Neuronal stem cell (in vitro differentiated cells): ENCODE measurements at regions not wholly inside any gene's neighbourhood (a gene's known extent, or its start where the extent isn't known, plus 50 kb on each side); places are given as distances from the start of the nearest gene placed in this dataset.

Experiments
- DNase-seq: peaks from one replicate; pipeline ENCODE4 v3.0.0-alpha.2; 2013; ENCODE audit warnings: low spot score
- H2AFZ ChIP-seq: one replicate; pipeline ENCODE4 v1.6.1; 2013; ENCODE audit warnings: mild to moderate bottlenecking, low read length, inconsistent platforms
- H2AK5ac ChIP-seq: 2 replicates; pipeline ENCODE4 v1.6.1; 2013; ENCODE audit warnings: low read depth, mild to moderate bottlenecking, inconsistent platforms, low read length, moderate library complexity, mixed read lengths
- H2BK120ac ChIP-seq: 2 replicates; pipeline ENCODE4 v1.6.1; 2013; ENCODE audit warnings: low read depth, mild to moderate bottlenecking, inconsistent platforms, low read length, moderate library complexity, mixed read lengths
- H2BK12ac ChIP-seq: one replicate; pipeline ENCODE4 v1.6.1; 2013; ENCODE audit warnings: low read length, inconsistent platforms
- H2BK15ac ChIP-seq: 2 replicates; pipeline ENCODE4 v1.6.1; 2013; ENCODE audit warnings: mild to moderate bottlenecking, low read length, inconsistent platforms, mixed read lengths
- H2BK5ac ChIP-seq: one replicate; pipeline ENCODE4 v1.6.1; 2013; ENCODE audit warnings: inconsistent platforms, mild to moderate bottlenecking, low read length, moderate library complexity
- H3K14ac ChIP-seq: one replicate; pipeline ENCODE4 v1.6.1; 2013; ENCODE audit warnings: low read length, inconsistent platforms
- H3K18ac ChIP-seq: 2 replicates; pipeline ENCODE4 v1.6.1; 2013; ENCODE audit warnings: low read length, inconsistent platforms
- H3K23ac ChIP-seq: 2 replicates; pipeline ENCODE4 v1.6.1; 2013; ENCODE audit warnings: low read depth, mild to moderate bottlenecking, mixed read lengths, low read length, inconsistent platforms; ENCODE audit not compliant: poor library complexity
- H3K27ac ChIP-seq: replicated peaks from 3 replicates; pipeline ENCODE4 v1.5.1; 2013; ENCODE audit warnings: low read length, inconsistent platforms
- H3K27me3 ChIP-seq, 3 experiments: 2 replicates each; pipeline ENCODE4 v1.6.1; 2013; ENCODE audit warnings: low read length in 3 of 3, mild to moderate bottlenecking in 2 of 3, inconsistent platforms in 1 of 3, low read depth in 1 of 3, mixed read lengths in 1 of 3, moderate library complexity in 1 of 3; ENCODE audit not compliant: control insufficient read depth in 3 of 3, insufficient read depth in 3 of 3
- H3K36me3 ChIP-seq, 2 donors: replicated peaks in 1 of 2; 2 replicates each; pipeline ENCODE4 v1.6.1; 2013; ENCODE audit warnings: low read length in 2 of 2; ENCODE audit not compliant: control insufficient read depth in 2 of 2, insufficient read depth in 2 of 2
- H3K4ac ChIP-seq: 2 replicates; pipeline ENCODE4 v1.6.1; 2013; ENCODE audit warnings: inconsistent platforms, mild to moderate bottlenecking, low read length, moderate library complexity
- H3K4me1 ChIP-seq, 2 donors: 1 replicate in 1 of 2; 2 replicates in 1 of 2; pipeline ENCODE4 v1.6.1; 2013; ENCODE audit warnings: low read length in 2 of 2, low read depth in 1 of 2; ENCODE audit not compliant: control insufficient read depth in 2 of 2, insufficient read depth in 1 of 2
- H3K4me2 ChIP-seq: one replicate; pipeline ENCODE4 v1.6.1; 2013; ENCODE audit warnings: mild to moderate bottlenecking, low read length, inconsistent platforms; ENCODE audit not compliant: insufficient read depth, poor library complexity, severe bottlenecking
- H3K4me3 ChIP-seq, 2 donors: 2 replicates each; pipeline ENCODE4 v1.5.1; 2013; ENCODE audit warnings: low read length in 2 of 2, mild to moderate bottlenecking in 2 of 2, inconsistent platforms in 1 of 2, moderate library complexity in 1 of 2
- H3K79me1 ChIP-seq: one replicate; pipeline ENCODE4 v1.6.1; 2013; ENCODE audit warnings: low read depth, mild to moderate bottlenecking, inconsistent platforms, low read length, moderate library complexity
- H3K9ac ChIP-seq: one replicate; pipeline ENCODE4 v1.6.1; 2013; ENCODE audit warnings: mild to moderate bottlenecking, low read depth, low read length, inconsistent platforms; ENCODE audit not compliant: poor library complexity
- H3K9me3 ChIP-seq, 2 donors: replicated peaks in 1 of 2; 2 replicates each; pipeline versions ENCODE3 to v1.6.1; 2013; ENCODE audit warnings: low read length in 2 of 2, mild to moderate bottlenecking in 2 of 2, inconsistent platforms in 1 of 2, low read depth in 1 of 2, mixed read lengths in 1 of 2, moderate library complexity in 1 of 2; ENCODE audit not compliant: control insufficient read depth in 2 of 2, insufficient read depth in 1 of 2
- H4K8ac ChIP-seq: one replicate; pipeline ENCODE4 v1.6.1; 2013; ENCODE audit warnings: low read depth, mild to moderate bottlenecking, inconsistent platforms, low read length, moderate library complexity
- H4K91ac ChIP-seq: one replicate; pipeline ENCODE4 v1.6.1; 2013; ENCODE audit warnings: low read length, low read depth, mild to moderate bottlenecking, inconsistent platforms; ENCODE audit not compliant: poor library complexity
- WGBS, 2 donors: extraction: QIAGEN DNeasy Blood & Tissue Kit; methylation state at CpG; one replicate each; pipeline ENCODE4 v1.1.7; 2013; ENCODE audit warnings: missing lambda C conversion rate in 2 of 2, mixed read lengths in 1 of 2; ENCODE audit not compliant: insufficient read length in 2 of 2, insufficient replicate concordance in 1 of 2; ENCODE audit errors: extremely low coverage in 2 of 2; 5-methylcytosine and 5-hydroxymethylcytosine counted together

- Histone ChIP-seq H2BK120ac (no peak overlapping the region), H3K4ac (no peak overlapping the region), H2AK5ac (no peak overlapping the region), H3K79me1 (no peaks in the 10 kb centered on the region), H4K8ac (no peak overlapping the region), H3K36me3 (no peaks in the 10 kb centered on the region), H3K18ac (no peak overlapping the region), H3K9me3 (no peaks in the 10 kb centered on the region), H3K4me2 (no peak overlapping the region), H3K27me3 (no peaks in the 10 kb centered on the region), H4K91ac (no peak overlapping the region), H3K4me1 (peaks cover 3 to 6% of the 10 kb centered on the region in 2 donors), H2AFZ (no peak overlapping the region), H3K27ac (no peak overlapping the region), H3K9ac (no peak overlapping the region), H3K4me3 (no peak overlapping the region), H2BK12ac (no peak overlapping the region), H2BK5ac (no peak overlapping the region), H3K23ac (no peak overlapping the region), H2BK15ac (no peak overlapping the region), H3K14ac (no peak overlapping the region)
- no CpG with 5 or more reads among the region's 1 CpG for WGBS, 2 donors
- DNase-seq, result no peak
Measured at GRCh38 chr1:57621776-57622175, 197.9 kb upstream of the DAB1 start.

GRCh38 chr1:57620605-57621004, 196.7 kb upstream of the DAB1 start:
- Histone ChIP-seq H3K23ac (no peak overlapping the region), H4K91ac (no peak overlapping the region), H3K18ac (no peak overlapping the region), H3K36me3 (no peaks in the 10 kb centered on the region), H2AK5ac (no peak overlapping the region), H2BK12ac (no peak overlapping the region), H3K14ac (no peak overlapping the region), H3K9me3 (no peaks in the 10 kb centered on the region), H3K4me2 (no peak overlapping the region), H3K27ac (no peak overlapping the region), H2BK5ac (no peak overlapping the region), H2BK15ac (no peak overlapping the region), H2AFZ (no peak overlapping the region), H3K27me3 (no peaks in the 10 kb centered on the region), H3K4me3 (no peak overlapping the region), H2BK120ac (no peak overlapping the region), H3K4me1 (peaks cover 3 to 6% of the 10 kb centered on the region in 2 donors), H3K4ac (no peak overlapping the region), H3K9ac (peak overlapping the region; percentile 15), H3K79me1 (no peaks in the 10 kb centered on the region), H4K8ac (no peak overlapping the region)
- no CpG with 5 or more reads among the region's 4 CpGs for WGBS, 2 donors
- DNase-seq, result no peak

GRCh38 chr1:57616921-57617320, 193.1 kb upstream of the DAB1 start:
- H3K9me3 ChIP-seq, result no peaks in the 10 kb centered on the region
- no peak overlapping the region for H4K8ac ChIP-seq
- no peak overlapping the region for H3K18ac ChIP-seq

GRCh38 chr1:57615956-57616355, 192.1 kb upstream of the DAB1 start:
- Histone ChIP-seq H2AFZ (no peak overlapping the region), H2BK120ac (no peak overlapping the region), H3K27me3 (no peaks in the 10 kb centered on the region), H4K8ac (no peak overlapping the region), H3K9ac (no peak overlapping the region), H2BK15ac (no peak overlapping the region), H3K4me1 (no peaks in the 10 kb centered on the region), H3K27ac (no peak overlapping the region), H3K4me2 (no peak overlapping the region), H2BK12ac (no peak overlapping the region), H3K79me1 (no peaks in the 10 kb centered on the region), H3K14ac (no peak overlapping the region), H3K23ac (no peak overlapping the region), H3K4ac (no peak overlapping the region), H2BK5ac (no peak overlapping the region), H3K9me3 (no peaks in the 10 kb centered on the region), H2AK5ac (no peak overlapping the region), H3K18ac (no peak overlapping the region), H3K36me3 (no peaks in the 10 kb centered on the region), H4K91ac (no peak overlapping the region), H3K4me3 (no peak overlapping the region)
- DNase-seq, result no peak
- WGBS, 2 donors, result no CpG with 5 or more reads among the region's 4 CpGs

More at GRCh38 chr1:57616921-57617320, 193.1 kb upstream of the DAB1 start:
- H2BK120ac ChIP-seq, result no peak overlapping the region
- no peak overlapping the region for H2AK5ac ChIP-seq
- DNase-seq, result no peak
- H3K9ac ChIP-seq, result no peak overlapping the region
- H3K27me3 ChIP-seq, result no peaks in the 10 kb centered on the region
- no CpG with 5 or more reads among the region's 4 CpGs for WGBS, 2 donors
- H3K4me1 ChIP-seq, result no peaks in the 10 kb centered on the region
- no peak overlapping the region for H3K4me2 ChIP-seq
- no peak overlapping the region for H4K91ac ChIP-seq
- no peak overlapping the region for H3K23ac ChIP-seq
- no peak overlapping the region for H3K4ac ChIP-seq
- H2BK12ac ChIP-seq, result no peak overlapping the region
- no peaks in the 10 kb centered on the region for H3K36me3 ChIP-seq
- no peak overlapping the region for H2BK15ac ChIP-seq
- H3K27ac ChIP-seq, result no peak overlapping the region
- H3K14ac ChIP-seq, result no peak overlapping the region
- H3K79me1 ChIP-seq, result no peaks in the 10 kb centered on the region
- no peak overlapping the region for H3K4me3 ChIP-seq
- no peak overlapping the region for H2BK5ac ChIP-seq
- H2AFZ ChIP-seq, result no peak overlapping the region
